IPS-NIHi11 (cell line): ENCODE measurements at regions not wholly inside any gene's neighbourhood (a gene's known extent, or its start where the extent isn't known, plus 50 kb on each side); places are given as distances from the start of the nearest gene placed in this dataset.

Experiments used
- DNase-seq: peaks from one replicate; pipeline ENCODE4 v3.0.0; 2012; ENCODE audit warnings: mixed read lengths, low spot score

- no peak for DNase-seq
These were observed 51.0 kb upstream of the SPINK5 start for GRCh38 chr5:148012801-148013200.

DNA sequence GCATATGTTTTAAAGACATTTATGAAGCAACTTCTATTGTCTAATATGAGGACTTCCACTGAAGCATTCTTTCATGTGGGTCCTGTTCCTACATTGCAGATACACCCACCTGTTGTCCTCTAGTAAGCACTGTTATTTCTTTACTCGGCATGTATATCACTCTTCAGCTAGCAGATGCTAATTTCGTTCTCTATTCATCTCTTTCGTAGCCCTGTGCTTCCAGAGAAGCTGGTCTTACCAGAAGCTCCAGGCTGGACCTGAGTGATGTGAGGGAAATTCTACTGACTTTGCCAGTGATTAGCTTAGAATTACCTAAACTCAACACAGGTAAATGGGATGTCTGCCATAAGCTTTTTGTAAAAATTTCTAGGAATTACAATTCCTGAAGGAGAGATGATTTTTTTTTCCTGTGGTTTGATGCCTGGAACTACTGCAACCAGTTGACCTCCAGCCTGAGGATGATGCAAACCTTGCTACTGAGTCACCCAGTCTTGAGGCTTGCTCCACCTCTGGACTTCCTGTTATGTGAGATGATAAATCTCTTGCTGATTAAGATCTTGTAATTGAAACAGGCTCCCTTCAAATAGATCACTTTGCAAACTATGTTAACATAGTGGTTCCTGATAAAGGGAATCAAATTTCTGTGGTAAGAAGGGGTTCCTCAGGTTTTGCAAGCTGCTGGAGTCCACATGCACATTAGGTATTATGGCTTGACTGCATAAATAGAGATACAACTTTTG lies 52.2 kb upstream of the SPINK5 start:
- no peak for DNase-seq

GRCh38 chr5:148005788-148006520 lies 57.8 kb upstream of the SPINK5 start:
- peak; percentile 22 for DNase-seq

DNA sequence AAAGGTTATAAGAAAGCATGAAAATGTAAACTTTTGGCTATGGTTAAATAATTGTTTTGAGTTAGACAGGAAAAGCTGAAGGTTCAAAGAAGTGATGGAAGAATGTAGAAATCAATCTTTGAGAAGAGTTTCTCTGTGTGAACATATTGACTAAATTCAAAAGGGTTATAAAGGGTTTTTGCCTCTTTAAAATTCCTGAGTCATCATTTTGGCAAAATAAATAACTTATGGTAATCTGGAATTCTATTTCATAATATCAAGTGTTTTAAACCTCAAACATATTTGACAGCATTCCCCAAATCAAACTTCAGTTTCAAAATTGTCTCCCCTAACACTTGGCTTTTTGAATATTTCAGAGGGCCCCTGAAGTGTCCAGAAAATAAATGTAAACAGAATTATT lies 60.6 kb upstream of the SPINK5 start:
- no peak for DNase-seq

DNA sequence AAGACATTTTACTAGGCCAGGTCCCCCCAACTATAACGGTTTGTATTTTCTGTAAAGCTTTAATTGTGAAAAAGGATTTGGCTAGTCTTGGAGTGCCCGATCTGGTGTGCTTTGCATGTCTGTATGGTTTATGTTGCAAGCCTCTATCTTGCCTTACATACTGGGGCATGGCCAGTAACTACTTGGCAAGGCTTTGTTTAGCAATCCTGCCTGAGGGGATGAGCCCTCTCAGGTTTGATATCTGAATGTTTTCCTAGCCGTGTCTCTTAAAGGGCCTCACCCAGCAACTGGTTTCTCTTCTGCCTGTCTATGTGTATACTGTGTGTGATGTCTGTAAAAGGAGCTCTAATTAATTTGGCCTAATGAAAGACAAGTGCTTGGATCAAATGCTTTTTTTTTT lies 61.3 kb upstream of the SPINK5 start:
- DNase-seq, result no peak

GRCh38 chr5:148000036-148000435 lies 63.7 kb upstream of the SPINK5 start:
- no peak for DNase-seq

DNA sequence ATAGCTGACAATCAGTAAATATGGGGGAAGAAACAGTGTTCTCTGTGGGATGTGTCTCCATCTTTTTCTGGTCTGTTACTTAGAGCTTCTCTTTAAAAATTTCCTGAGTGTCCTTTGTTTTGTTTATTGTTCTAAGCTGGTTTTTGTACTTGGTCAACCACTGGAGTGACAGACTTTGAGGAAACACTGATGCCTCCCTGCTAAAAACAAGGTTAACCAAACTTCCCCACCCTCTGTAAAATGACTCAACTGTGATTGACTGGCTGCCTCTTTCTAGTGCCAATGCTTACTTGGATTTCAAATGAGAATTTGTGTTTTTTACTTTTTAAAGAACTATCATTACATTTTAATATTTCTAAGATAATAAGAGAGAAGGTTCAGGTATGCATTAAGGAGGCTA lies 65.1 kb upstream of the SPINK5 start:
- no peak for DNase-seq

DNA sequence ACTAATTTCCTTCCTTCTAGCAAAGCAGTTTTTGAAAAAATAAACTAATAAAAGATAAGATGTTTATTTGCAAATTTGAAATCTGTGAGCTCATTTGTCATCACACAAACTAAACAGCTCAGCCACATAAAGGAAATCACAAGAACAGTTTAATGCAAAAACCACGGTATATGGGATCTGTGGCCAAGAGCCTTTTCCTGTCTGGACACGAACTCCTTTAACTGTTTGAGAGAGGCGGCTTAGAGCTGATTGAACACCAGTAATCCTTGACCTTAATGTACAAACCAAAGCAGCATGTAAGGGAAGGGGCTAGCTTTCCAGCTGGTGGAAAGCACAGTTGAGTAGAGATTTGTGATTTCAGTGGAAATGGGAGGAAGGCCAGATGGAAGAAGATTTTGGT lies 66.3 kb upstream of the SPINK5 start:
- no peak for DNase-seq

- no peak for DNase-seq
These were observed 67.4 kb upstream of the SPINK5 start for GRCh38 chr5:147996379-147996778.

- DNase-seq, result no peak
These were observed 67.9 kb upstream of the SPINK5 start for GRCh38 chr5:147995846-147996245.

DNA sequence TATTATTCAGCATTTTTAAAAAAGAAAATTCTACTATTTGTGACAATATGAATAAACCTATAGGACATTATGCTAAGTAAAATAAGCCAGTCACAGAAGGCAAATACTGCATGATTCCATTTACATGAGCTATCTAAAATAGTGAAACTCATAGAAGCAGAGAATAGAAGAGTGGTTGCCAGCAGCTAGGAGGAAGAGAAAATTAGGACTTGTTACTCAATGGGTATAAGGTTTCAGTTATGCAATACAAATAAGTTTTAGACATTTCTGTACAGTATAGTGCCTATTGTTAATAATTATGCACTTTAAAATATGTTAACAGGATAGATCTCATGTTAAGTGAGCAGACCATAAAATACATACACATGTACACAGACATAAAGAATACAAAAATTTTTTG lies 73.8 kb upstream of the SPINK5 start:
- no peak for DNase-seq

DNA sequence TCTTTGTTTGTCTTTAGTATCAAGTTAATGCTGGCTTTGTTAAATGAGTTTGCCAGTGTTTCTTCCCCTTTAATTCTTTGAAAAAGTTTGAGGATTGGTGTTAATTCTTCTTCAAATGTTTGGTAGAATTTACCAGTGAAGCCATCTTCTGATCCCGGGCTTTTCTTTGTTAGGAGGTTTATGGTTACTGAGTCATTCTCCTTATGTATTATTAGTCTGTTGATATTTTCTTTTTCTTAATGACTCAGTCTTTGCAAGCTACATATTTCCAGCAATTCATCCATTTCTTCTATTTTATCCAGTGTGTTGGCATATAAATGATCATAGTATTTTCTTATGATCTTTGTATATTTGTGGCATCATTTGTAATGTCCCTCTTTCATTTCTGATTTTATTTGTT lies 74.5 kb upstream of the SPINK5 start:
- no peak for DNase-seq

- no peak for DNase-seq
These were observed 77.5 kb upstream of the SPINK5 start for GRCh38 chr5:147986134-147986757.

GRCh38 chr5:147985608-147986007 lies 78.2 kb upstream of the SPINK5 start:
- DNase-seq, result no peak

DNA sequence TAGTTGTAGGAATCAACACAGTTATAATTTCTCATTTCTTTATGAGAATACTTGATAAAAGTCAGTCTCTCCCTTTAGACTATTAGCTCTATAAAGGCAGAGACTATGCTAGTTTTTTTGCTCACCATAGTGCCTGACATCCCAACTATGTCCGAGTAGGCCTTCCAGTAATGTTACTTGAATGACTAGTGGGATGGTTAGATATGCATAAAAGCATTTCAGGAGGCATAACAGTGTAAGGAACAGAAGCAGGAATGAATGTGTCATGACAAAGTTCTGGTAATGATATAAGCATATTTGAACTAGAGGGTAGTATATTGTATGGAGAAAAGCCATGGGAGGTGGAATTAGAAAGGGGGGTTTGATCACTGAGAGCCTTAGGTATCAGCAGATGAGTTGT lies 77.4 kb upstream of the C5orf46 start:
- no peak for DNase-seq

DNA sequence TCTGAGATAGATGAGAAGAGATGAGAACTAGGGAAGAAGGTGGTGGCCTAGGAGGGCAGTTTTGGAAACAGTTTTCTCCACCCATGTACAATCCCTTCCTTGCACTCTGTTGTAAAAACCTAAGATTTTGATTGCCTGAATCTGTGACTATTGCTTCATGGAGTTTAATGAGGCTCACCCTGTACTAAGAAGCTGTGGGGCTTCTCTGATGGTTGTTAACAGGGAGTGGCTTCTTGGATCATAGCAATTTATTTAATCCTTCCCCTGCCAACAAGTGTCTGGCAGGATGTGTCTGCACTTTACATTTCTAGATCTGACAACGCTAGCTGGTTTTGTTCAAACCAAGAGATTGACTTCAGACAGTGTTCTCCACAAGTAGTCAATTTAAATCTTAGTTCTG lies 74.7 kb upstream of the C5orf46 start:
- no peak for DNase-seq

DNA sequence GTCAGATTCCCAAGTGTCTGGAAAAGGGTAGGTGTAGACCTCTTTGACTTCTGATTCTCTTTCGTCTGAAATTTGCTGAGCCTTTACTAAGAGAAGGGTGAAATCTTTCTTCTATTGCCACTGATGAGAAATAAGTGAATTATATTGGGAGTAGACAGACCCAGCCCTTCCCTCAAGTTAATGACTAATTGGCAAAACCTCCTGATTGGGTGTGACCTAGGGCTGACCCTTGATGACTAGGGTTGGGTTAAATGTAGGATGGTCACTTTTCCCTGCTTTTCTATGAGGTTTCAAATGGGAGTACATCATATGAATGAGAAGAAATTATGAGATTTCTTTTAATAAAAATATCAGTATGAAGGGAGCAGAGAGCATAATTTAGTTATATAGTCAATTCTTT lies 73.4 kb upstream of the C5orf46 start:
- DNase-seq, result no peak

DNA sequence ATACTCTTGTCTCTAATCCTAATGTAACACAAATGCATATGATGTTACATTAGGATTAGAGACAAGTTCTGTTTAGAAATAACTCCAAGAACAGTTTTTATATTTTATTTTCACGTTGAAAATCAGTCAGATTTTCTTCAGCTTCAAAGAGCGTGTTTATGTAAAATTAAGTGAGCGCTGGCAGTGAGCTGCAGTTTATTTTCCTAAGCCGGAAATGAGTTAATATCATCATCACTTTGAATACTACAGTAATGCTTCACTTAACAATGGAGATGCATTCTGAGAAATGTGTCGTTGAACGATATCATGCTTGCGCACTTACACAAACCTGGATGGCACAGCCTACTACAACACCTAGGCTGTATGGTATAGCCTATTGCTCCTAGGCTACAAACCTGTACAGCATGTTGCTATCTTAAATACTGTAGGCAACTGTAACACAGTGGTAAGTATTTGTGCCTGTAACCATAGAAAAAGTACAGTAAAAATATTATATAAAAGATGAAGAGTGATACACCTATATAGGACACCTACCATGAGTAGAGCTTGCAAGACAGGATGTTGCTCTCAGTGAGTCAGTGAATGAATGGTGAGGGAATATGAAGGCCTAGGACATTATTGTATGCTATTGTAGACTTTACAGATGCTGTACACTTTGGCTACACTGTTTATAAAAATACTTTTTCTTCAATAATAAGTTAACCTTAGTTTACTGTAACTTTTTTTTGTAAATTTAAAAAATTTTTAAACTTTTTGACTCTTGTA lies 65.9 kb upstream of the C5orf46 start:
- no peak for DNase-seq

DNA sequence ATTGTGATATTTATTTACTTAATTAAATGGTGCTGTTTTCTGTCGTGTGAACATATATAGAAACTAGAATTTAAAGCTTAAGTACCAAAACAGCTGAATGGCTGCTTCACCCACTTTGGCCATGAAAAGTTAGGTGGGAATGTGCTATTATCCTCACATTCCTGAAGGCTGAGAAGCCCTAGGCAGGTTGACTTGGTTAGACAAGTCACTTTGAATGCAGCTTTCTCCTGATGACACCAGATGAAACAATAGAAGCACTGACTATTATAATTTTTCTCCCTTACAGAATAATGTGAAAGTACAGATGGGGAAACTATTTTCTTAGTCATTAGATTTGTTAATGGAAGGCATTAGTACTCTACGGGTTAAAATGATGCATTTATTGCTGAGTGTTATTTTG lies 65.1 kb upstream of the C5orf46 start:
- DNase-seq, result no peak

- DNase-seq, result no peak
These were observed 62.5 kb upstream of the C5orf46 start for GRCh38 chr5:147968855-147969254.

- DNase-seq, result no peak
These were observed 60.5 kb upstream of the C5orf46 start for GRCh38 chr5:147966829-147967228.

DNA sequence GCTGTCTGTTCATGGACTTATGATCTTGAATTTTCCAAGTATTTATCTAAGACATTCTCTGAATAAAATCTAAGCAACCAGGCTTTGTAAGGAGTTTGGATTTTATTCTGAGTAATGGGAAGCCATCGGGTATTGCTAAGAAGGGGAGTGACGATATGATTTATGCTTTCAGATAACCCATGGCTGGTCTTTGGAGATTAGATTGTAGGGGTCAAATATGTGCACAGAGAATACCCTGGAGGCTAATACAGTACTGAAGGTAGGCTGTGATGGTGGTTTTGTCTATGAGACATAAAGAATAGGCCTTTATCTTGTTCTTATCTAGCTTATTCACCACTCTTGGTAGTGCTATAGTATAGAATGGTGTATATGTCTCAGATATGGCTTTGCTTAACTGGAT lies 60.0 kb upstream of the C5orf46 start:
- no peak for DNase-seq

- no peak for DNase-seq
These were observed 59.4 kb upstream of the C5orf46 start for GRCh38 chr5:147965715-147966114.
